DMS53 treated with DMSO at 0.1 percent for 48 hours (cell line): ENCODE measurements at regions not wholly inside any gene's neighbourhood (a gene's known extent, or its start where the extent isn't known, plus 50 kb on each side); places are given as distances from the start of the nearest gene placed in this dataset.

Source experiments
- DNase-seq: peaks from one replicate; lab custom pipeline; 2025; ENCODE audit not compliant: unreplicated experiment; lab: John Stamatoyannopoulos, UW

GRCh38 chr4:180870623-180871022, 1372.6 kb upstream of the TENM3 start:
- no peak for DNase-seq

GRCh38 chr4:180898305-180898704, 1344.9 kb upstream of the TENM3 start:
- DNase-seq = no peak

GRCh38 chr4:180900781-180901180, 1342.4 kb upstream of the TENM3 start:
- no peak for DNase-seq

- no peak for DNase-seq
Observed at GRCh38 chr4:180909279-180909678, 1333.9 kb upstream of the TENM3 start.

- no peak for DNase-seq
Observed at GRCh38 chr4:180913750-180914149, 1329.5 kb upstream of the TENM3 start.

GRCh38 chr4:180923486-180923885, 1319.7 kb upstream of the TENM3 start:
- no peak for DNase-seq

GRCh38 chr4:180925805-180926204, 1317.4 kb upstream of the TENM3 start:
- DNase-seq = no peak

- no peak for DNase-seq
Observed at GRCh38 chr4:180926277-180926676, 1316.9 kb upstream of the TENM3 start.

- no peak for DNase-seq
Observed at GRCh38 chr4:180932370-180933001, 1310.7 kb upstream of the TENM3 start.

GRCh38 chr4:180937083-180937482, 1306.1 kb upstream of the TENM3 start:
- no peak for DNase-seq

GRCh38 chr4:180940680-180941079, 1302.5 kb upstream of the TENM3 start:
- no peak for DNase-seq

- DNase-seq = no peak
Observed at GRCh38 chr4:180942367-180942916, 1300.8 kb upstream of the TENM3 start.

- DNase-seq = no peak
Observed at GRCh38 chr4:180946188-180946587, 1297.0 kb upstream of the TENM3 start.

- no peak for DNase-seq
Observed at GRCh38 chr4:180947425-180947824, 1295.8 kb upstream of the TENM3 start.

GRCh38 chr4:180949424-180950213, 1293.6 kb upstream of the TENM3 start:
- DNase-seq = no peak

GRCh38 chr4:180950377-180950776, 1292.8 kb upstream of the TENM3 start:
- no peak for DNase-seq

GRCh38 chr4:180951312-180951711, 1291.9 kb upstream of the TENM3 start:
- DNase-seq = no peak

GRCh38 chr4:180953572-180953971, 1289.6 kb upstream of the TENM3 start:
- DNase-seq = no peak

- DNase-seq = no peak
Observed at GRCh38 chr4:180960743-180961401, 1282.3 kb upstream of the TENM3 start.

- DNase-seq = no peak
Observed at GRCh38 chr4:180962268-180962667, 1280.9 kb upstream of the TENM3 start.

- no peak for DNase-seq
Observed at GRCh38 chr4:180966312-180966711, 1276.9 kb upstream of the TENM3 start.

GRCh38 chr4:180967936-180968335, 1275.3 kb upstream of the TENM3 start:
- no peak for DNase-seq
